H1 (cell line): ENCODE measurements at regions not wholly inside any gene's neighbourhood (a gene's known extent, or its start where the extent isn't known, plus 50 kb on each side); places are given as distances from the start of the nearest gene placed in this dataset.

ENCODE experiments used
- CTCF ChIA-PET: fragments of 300-600 bp; sonication (Branson Sonifier 250); formaldehyde crosslinking; loops from one replicate; lab custom pipeline; 2021; ENCODE audit not compliant: partially characterized antibody; lab: Charles Lee
- POLR2A ChIA-PET: fragments of 300-600 bp; sonication (Branson Sonifier 250); formaldehyde crosslinking; loops from one replicate; lab custom pipeline; 2021; ENCODE audit warnings: inconsistent platforms; ENCODE audit not compliant: partially characterized antibody; lab: Charles Lee
- DNase-seq, 2 experiments: peaks; one replicate each; pipeline versions ENCODE4 v3.0.0 to v3.0.0-alpha.2; 2010 to 2022; ENCODE audit warnings: low spot score in 2 of 2, low read depth in 1 of 2, mixed read lengths in 1 of 2
- FAIRE-seq: peaks from 2 replicates; lab custom pipeline; 2011; peaks lifted over from hg19 to GRCh38; lab: Jason Lieb, UNC
- H2AFZ ChIP-seq: 2 replicates; pipeline ENCODE4 v1.8.1; 2012; ENCODE audit warnings: low read length, inconsistent platforms
- H2AK5ac ChIP-seq: 2 replicates; pipeline ENCODE4 v1.6.1; 2013; ENCODE audit warnings: low read depth, low read length
- H2BK120ac ChIP-seq: replicated peaks from 2 replicates; pipeline ENCODE3; 2013; ENCODE audit warnings: low read depth, low read length, inconsistent platforms
- H2BK12ac ChIP-seq: 2 replicates; pipeline ENCODE4 v1.6.1; 2013; ENCODE audit warnings: low read depth, low read length
- H2BK15ac ChIP-seq: 2 replicates; pipeline ENCODE4 v1.6.1; 2013; ENCODE audit warnings: low read length
- H2BK20ac ChIP-seq: 2 replicates; pipeline ENCODE4 v1.6.1; 2013; ENCODE audit warnings: low read length
- H2BK5ac ChIP-seq: 2 replicates; pipeline ENCODE4 v1.6.1; 2013; ENCODE audit warnings: low read depth, low read length
- H3K14ac ChIP-seq: 2 replicates; pipeline ENCODE4 v1.6.1; 2013; ENCODE audit warnings: inconsistent platforms; ENCODE audit not compliant: insufficient read length
- H3K18ac ChIP-seq: 2 replicates; pipeline ENCODE4 v1.6.1; 2013; ENCODE audit warnings: low read length; ENCODE audit errors: extremely low read depth
- H3K23ac ChIP-seq: 2 replicates; pipeline ENCODE4 v1.6.1; 2013; ENCODE audit warnings: inconsistent platforms; ENCODE audit not compliant: insufficient read length
- H3K23me2 ChIP-seq: 2 replicates; pipeline ENCODE4 v1.6.1; 2013; ENCODE audit warnings: low read depth, low read length
- H3K27ac ChIP-seq: 2 replicates; pipeline ENCODE4 v1.6.1; 2011; ENCODE audit warnings: low read depth, low read length, inconsistent platforms
- H3K27me3 ChIP-seq, 4 experiments: replicated peaks in 1 of 4; 1 replicate in 1 of 4; 2 replicates in 3 of 4; pipeline versions ENCODE4 v1.6.1 to v1.8.1; 2011 to 2013; ENCODE audit warnings: low read length in 3 of 4, mild to moderate bottlenecking in 3 of 4, inconsistent platforms in 2 of 4, mixed read lengths in 2 of 4, moderate library complexity in 1 of 4; ENCODE audit not compliant: control insufficient read depth in 3 of 4, insufficient read depth in 3 of 4; ENCODE audit errors: extremely low read depth in 1 of 4
- H3K36me3 ChIP-seq, 4 experiments: 2 replicates each; pipeline versions ENCODE4 v1.6.1 to v1.8.1; 2011 to 2013; ENCODE audit warnings: mild to moderate bottlenecking in 4 of 4, low read length in 3 of 4, moderate library complexity in 2 of 4, control low read depth in 1 of 4, inconsistent platforms in 1 of 4; ENCODE audit not compliant: insufficient read depth in 4 of 4, control insufficient read depth in 2 of 4
- H3K4ac ChIP-seq: replicated peaks from 2 replicates; pipeline ENCODE3; 2013; ENCODE audit warnings: low read length, low read depth, mixed read lengths, inconsistent platforms; ENCODE audit not compliant: insufficient read length
- H3K4me1 ChIP-seq, 4 experiments: replicated peaks in 1 of 4; 1 replicate in 1 of 4; 2 replicates in 3 of 4; pipeline versions ENCODE4 v1.6.1 to v1.8.1; 2011 to 2013; ENCODE audit warnings: low read length in 3 of 4, inconsistent platforms in 2 of 4, mixed read lengths in 1 of 4; ENCODE audit not compliant: insufficient read depth in 4 of 4, control insufficient read depth in 3 of 4
- H3K4me2 ChIP-seq, 2 experiments: 2 replicates each; pipeline versions ENCODE4 v1.6.1 to v1.8.1; 2011 to 2013; ENCODE audit warnings: low read depth in 2 of 2, low read length in 2 of 2, control low read depth in 1 of 2, inconsistent platforms in 1 of 2, mild to moderate bottlenecking in 1 of 2; ENCODE audit not compliant: insufficient read depth in 1 of 2
- H3K4me3 ChIP-seq, 4 experiments: fragments of 200-600, 300-600 bp in 1 of 4; sonication (generic), shearing (Covaris generic), sonication (Bioruptor Twin) in 1 of 4; 2 replicates each; pipeline versions ENCODE4 v1.5.1 to v1.8.1; 2011 to 2016; ENCODE audit warnings: low read length in 4 of 4, low read depth in 3 of 4, control low read depth in 2 of 4, inconsistent platforms in 2 of 4, mild to moderate bottlenecking in 2 of 4, mixed read lengths in 1 of 4, moderate library complexity in 1 of 4; ENCODE audit not compliant: insufficient read depth in 2 of 4; ENCODE audit errors: extremely low read depth in 1 of 4
- H3K56ac ChIP-seq: replicated peaks from 2 replicates; pipeline ENCODE3; 2013; ENCODE audit warnings: low read depth, mild to moderate bottlenecking, mixed read lengths, low read length, inconsistent platforms; ENCODE audit not compliant: insufficient read length
- H3K79me1 ChIP-seq: 2 replicates; pipeline ENCODE4 v1.6.1; 2013; ENCODE audit warnings: low read depth, low read length, control low read depth
- H3K79me2 ChIP-seq, 2 experiments: 2 replicates each; pipeline versions ENCODE4 v1.6.1 to v1.8.1; 2012 to 2013; ENCODE audit warnings: low read length in 2 of 2, mild to moderate bottlenecking in 2 of 2, inconsistent platforms in 1 of 2; ENCODE audit not compliant: insufficient read depth in 2 of 2, control insufficient read depth in 1 of 2
- H3K9ac ChIP-seq, 4 experiments: replicated peaks in 1 of 4; 1 replicate in 1 of 4; 2 replicates in 3 of 4; pipeline versions ENCODE4 v1.6.1 to v1.8.1; 2011 to 2013; ENCODE audit warnings: low read depth in 3 of 4, low read length in 3 of 4, control low read depth in 2 of 4, mild to moderate bottlenecking in 2 of 4, moderate library complexity in 2 of 4, inconsistent platforms in 1 of 4; ENCODE audit errors: extremely low read depth in 1 of 4
- H3K9me3 ChIP-seq, 2 experiments: 2 replicates each; pipeline versions ENCODE4 v1.6.1 to v1.8.1; 2012 to 2013; ENCODE audit warnings: mild to moderate bottlenecking in 2 of 2, moderate library complexity in 2 of 2, control low read depth in 1 of 2, inconsistent platforms in 1 of 2, low read depth in 1 of 2, low read length in 1 of 2, mixed read lengths in 1 of 2; ENCODE audit not compliant: insufficient read depth in 2 of 2
- H4K20me1 ChIP-seq, 2 experiments: replicated peaks in 1 of 2; 2 replicates each; pipeline versions ENCODE3 to v1.8.1; 2011 to 2013; ENCODE audit warnings: inconsistent platforms in 2 of 2, low read length in 2 of 2, mild to moderate bottlenecking in 1 of 2; ENCODE audit not compliant: insufficient read depth in 2 of 2, control insufficient read depth in 1 of 2
- H4K5ac ChIP-seq: 2 replicates; pipeline ENCODE4 v1.6.1; 2013; ENCODE audit warnings: low read length, low read depth, mixed read lengths, inconsistent platforms; ENCODE audit not compliant: insufficient read length
- H4K8ac ChIP-seq: 2 replicates; pipeline ENCODE4 v1.8.0; 2013; ENCODE audit warnings: mild to moderate bottlenecking, moderate library complexity, low read length, inconsistent platforms; ENCODE audit not compliant: insufficient read depth; ENCODE audit errors: extremely low read depth
- H4K91ac ChIP-seq: replicated peaks from 2 replicates; pipeline ENCODE3; 2013; ENCODE audit warnings: low read length, mixed read lengths, inconsistent platforms; ENCODE audit not compliant: insufficient read length
- ATF2 ChIP-seq: IDR thresholded peaks from 2 replicates; pipeline ENCODE4 v1.6.1; 2012; ENCODE audit warnings: low read length, inconsistent platforms
- CHD2 ChIP-seq: IDR thresholded peaks from 2 replicates; pipeline ENCODE4 v1.6.1; 2012; ENCODE audit warnings: low read length, improper control_type of control experiment
- GABPA ChIP-seq: IDR thresholded peaks from 2 replicates; pipeline ENCODE4 v1.6.1; 2011; ENCODE audit warnings: mild to moderate bottlenecking, low read length, moderate library complexity, borderline replicate concordance; ENCODE audit not compliant: insufficient read depth
- HDAC6 ChIP-seq: IDR thresholded peaks from one replicate; pipeline ENCODE4 v1.7.1; 2012; ENCODE audit warnings: low read depth, mild to moderate bottlenecking, inconsistent platforms, low read length, moderate library complexity
- RFX5 ChIP-seq: IDR thresholded peaks from 2 replicates; pipeline ENCODE4 v1.6.1; 2011; ENCODE audit warnings: low read depth, low read length, improper control_type of control experiment, borderline replicate concordance
- SRF ChIP-seq: IDR thresholded peaks from 2 replicates; pipeline ENCODE4 v1.6.1; 2011; ENCODE audit warnings: mild to moderate bottlenecking, low read depth, low read length, moderate library complexity
- WGBS, 2 experiments: shearing (Covaris generic) in 1 of 2; methylation state at CpG; one replicate each; pipeline versions ENCODE4 v1.1.6 to v1.1.7; 2013 to 2015; ENCODE audit warnings: low lambda C conversion rate in 2 of 2, mixed read lengths in 2 of 2, inconsistent platforms in 1 of 2, low coverage in 1 of 2, missing lambda C conversion rate in 1 of 2; ENCODE audit not compliant: insufficient replicate concordance in 2 of 2, insufficient coverage in 1 of 2, insufficient read length in 1 of 2; ENCODE audit errors: extremely low coverage in 1 of 2, missing lambda C conversion rate in 1 of 2; 5-methylcytosine and 5-hydroxymethylcytosine counted together

- Histone ChIP-seq H2BK15ac (no peak overlapping the region), H2AFZ (peak overlapping the region; percentile 67; the same call in 1 of the 2 replicates), H3K56ac (no peak overlapping the region), H3K14ac (no peak overlapping the region), H3K4me3 (no peak overlapping the region), H2BK20ac (no peak overlapping the region), H3K9me3 (no peaks in the 10 kb centered on the region), H3K23ac (no peak overlapping the region), H2BK5ac (no peak overlapping the region), H3K79me1 (no peaks in the 10 kb centered on the region), H3K27me3 (no peaks in the 10 kb centered on the region), H3K4me1 (no peaks in the 10 kb centered on the region), H3K9ac (no peak overlapping the region), H3K27ac (no peak overlapping the region), H3K23me2 (no peaks in the 10 kb centered on the region), H4K91ac (no peak overlapping the region), H3K4ac (no peak overlapping the region), H3K4me2 (no peak overlapping the region), H3K79me2 (no peaks in the 10 kb centered on the region), H2BK12ac (no peak overlapping the region), H3K36me3 (no peaks in the 10 kb centered on the region), H4K20me1 (no peaks in the 10 kb centered on the region), H4K5ac (no peak overlapping the region), H4K8ac (no peak overlapping the region), H2BK120ac (no peak overlapping the region), H2AK5ac (no peak overlapping the region), H3K18ac (no peak overlapping the region)
- POLR2A ChIA-PET: no interaction called here
- 83% methylated on average over 1 of the region's 1 CpG; no CpG with 5 or more reads in 1 of the 2 experiments for WGBS, 2 experiments
- CTCF ChIA-PET: no interaction called here
- FAIRE-seq (no peak), DNase-seq (no peak)
- no peak for TF ChIP-seq SRF
- TF ChIP-seq GABPA: no peak
- TF ChIP-seq CHD2: no peak
- no peak for TF ChIP-seq ATF2
- no peak for TF ChIP-seq RFX5
- no peak for TF ChIP-seq HDAC6
Measured at GRCh38 chr1:98342566-98342965, 319.0 kb upstream of the SNX7 start.
